Mesendoderm (in vitro differentiated cells): ENCODE measurements at regions not wholly inside any gene's neighbourhood (a gene's known extent, or its start where the extent isn't known, plus 50 kb on each side); places are given as distances from the start of the nearest gene placed in this dataset.

Experiments used
- DNase-seq: peaks from one replicate; pipeline ENCODE4 v3.0.0; 2013
- H2AK5ac ChIP-seq: 2 replicates; pipeline ENCODE4 v1.6.1; 2013; ENCODE audit warnings: low read length, inconsistent platforms
- H2BK120ac ChIP-seq: 2 replicates; pipeline ENCODE4 v1.6.1; 2013; ENCODE audit warnings: low read depth, mild to moderate bottlenecking, low read length, moderate library complexity, mixed read lengths
- H2BK15ac ChIP-seq: replicated peaks from 2 replicates; pipeline ENCODE4 v1.6.1; 2013; ENCODE audit warnings: low read depth, mild to moderate bottlenecking, moderate library complexity
- H2BK5ac ChIP-seq: 2 replicates; pipeline ENCODE4 v1.6.1; 2013; ENCODE audit warnings: low read length, inconsistent platforms
- H3K18ac ChIP-seq: 2 replicates; pipeline ENCODE4 v1.6.1; 2013; ENCODE audit warnings: mild to moderate bottlenecking, low read length, mixed read lengths
- H3K23ac ChIP-seq: one replicate; pipeline ENCODE4 v1.6.1; 2013; ENCODE audit warnings: low read length
- H3K27ac ChIP-seq: 2 replicates; pipeline ENCODE4 v1.5.1; 2013; ENCODE audit warnings: low read depth, mild to moderate bottlenecking, inconsistent platforms, low read length, moderate library complexity
- H3K27me3 ChIP-seq: 2 replicates; pipeline ENCODE4 v1.6.1; 2013; ENCODE audit warnings: low read length, control low read depth, mild to moderate bottlenecking, inconsistent platforms; ENCODE audit not compliant: insufficient read depth, poor library complexity
- H3K36me3 ChIP-seq: 2 replicates; pipeline ENCODE4 v1.6.1; 2013; ENCODE audit warnings: low read length, inconsistent platforms; ENCODE audit not compliant: control insufficient read depth, insufficient read depth
- H3K4ac ChIP-seq: one replicate; pipeline ENCODE4 v1.6.1; 2013; ENCODE audit warnings: low read depth, mild to moderate bottlenecking, low read length, moderate library complexity
- H3K4me1 ChIP-seq: 2 replicates; pipeline ENCODE4 v1.6.1; 2013; ENCODE audit warnings: low read depth, low read length, inconsistent platforms; ENCODE audit not compliant: control insufficient read depth
- H3K4me2 ChIP-seq: 2 replicates; pipeline ENCODE4 v1.6.1; 2013; ENCODE audit warnings: low read length
- H3K4me3 ChIP-seq: 2 replicates; pipeline ENCODE4 v1.5.1; 2013; ENCODE audit warnings: mild to moderate bottlenecking, low read length
- H3K56ac ChIP-seq: one replicate; pipeline ENCODE4 v1.6.1; 2013; ENCODE audit warnings: low read length
- H3K79me1 ChIP-seq: 2 replicates; pipeline ENCODE4 v1.6.1; 2013; ENCODE audit warnings: low read length, inconsistent platforms
- H3K79me2 ChIP-seq: 2 replicates; pipeline ENCODE4 v1.6.1; 2013; ENCODE audit warnings: mild to moderate bottlenecking, low read length; ENCODE audit not compliant: control insufficient read depth, insufficient read depth
- H3K9ac ChIP-seq: 2 replicates; pipeline ENCODE4 v1.6.1; 2013; ENCODE audit warnings: low read length, inconsistent platforms
- H4K5ac ChIP-seq: one replicate; pipeline ENCODE4 v1.6.1; 2013; ENCODE audit warnings: low read length
- H4K8ac ChIP-seq: one replicate; pipeline ENCODE4 v1.6.1; 2013; ENCODE audit warnings: low read depth, mild to moderate bottlenecking, control low read depth, low read length, moderate library complexity
- WGBS: extraction: QIAGEN DNeasy Blood & Tissue Kit; methylation state at CpG from one replicate; pipeline ENCODE4 v1.1.7; 2013; ENCODE audit warnings: low lambda C conversion rate, missing lambda C conversion rate; ENCODE audit not compliant: insufficient coverage; ENCODE audit errors: extremely low coverage; 5-methylcytosine and 5-hydroxymethylcytosine counted together

DNA sequence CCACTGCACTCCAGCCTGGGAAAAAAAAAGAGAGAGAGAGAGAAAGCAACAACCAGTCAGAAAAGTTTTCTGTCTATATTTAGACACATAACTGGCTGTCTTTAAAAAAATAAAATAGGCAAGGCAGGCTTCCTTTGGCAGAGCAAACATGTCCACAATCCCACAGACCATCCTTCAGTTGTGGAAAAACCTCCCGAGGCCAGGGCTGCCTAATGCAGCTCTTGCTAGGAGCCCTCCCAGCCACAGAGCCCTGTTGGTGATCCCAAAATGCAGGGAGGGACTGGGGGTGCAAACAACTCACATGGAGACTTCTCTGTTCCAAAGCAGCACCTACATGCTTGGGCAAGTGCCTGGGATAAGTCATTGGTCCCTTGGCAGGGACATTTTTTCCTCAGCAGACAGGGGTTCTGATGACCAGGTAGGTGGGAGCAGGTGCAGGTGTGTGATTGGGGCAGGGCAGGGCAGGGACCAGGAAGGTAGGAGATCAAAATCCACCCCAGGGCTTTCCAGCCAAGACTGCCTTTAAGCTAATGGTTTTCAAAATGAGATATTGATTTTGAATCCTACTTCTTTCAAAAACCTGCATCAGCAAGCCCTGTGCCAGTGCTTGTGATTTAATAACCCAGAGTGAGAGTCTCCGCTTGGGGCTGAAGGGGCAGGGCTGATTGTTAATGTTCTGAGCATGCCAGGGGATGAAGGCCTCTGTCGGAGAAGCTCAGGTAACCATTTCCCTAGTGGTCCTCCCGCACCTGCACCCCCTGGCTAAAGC lies 178.5 kb downstream of the USP12 start:
- Histone ChIP-seq H3K18ac (no peak overlapping the region), H3K79me1 (no peaks in the 10 kb centered on the region), H3K9ac (no peak overlapping the region), H2AK5ac (no peak overlapping the region), H3K56ac (no peak overlapping the region), H4K8ac (no peak overlapping the region), H3K79me2 (no peaks in the 10 kb centered on the region), H3K36me3 (no peaks in the 10 kb centered on the region), H2BK5ac (no peak overlapping the region), H3K4me1 (no peaks in the 10 kb centered on the region), H2BK15ac (no peak overlapping the region), H2BK120ac (no peak overlapping the region), H3K4me3 (no peak overlapping the region), H3K4me2 (no peak overlapping the region), H3K4ac (no peak overlapping the region), H3K23ac (no peak overlapping the region), H3K27me3 (no peaks in the 10 kb centered on the region), H3K27ac (no peak overlapping the region), H4K5ac (no peak overlapping the region)
- no peak for DNase-seq
- WGBS: no CpG with 5 or more reads among the region's 4 CpGs

DNA sequence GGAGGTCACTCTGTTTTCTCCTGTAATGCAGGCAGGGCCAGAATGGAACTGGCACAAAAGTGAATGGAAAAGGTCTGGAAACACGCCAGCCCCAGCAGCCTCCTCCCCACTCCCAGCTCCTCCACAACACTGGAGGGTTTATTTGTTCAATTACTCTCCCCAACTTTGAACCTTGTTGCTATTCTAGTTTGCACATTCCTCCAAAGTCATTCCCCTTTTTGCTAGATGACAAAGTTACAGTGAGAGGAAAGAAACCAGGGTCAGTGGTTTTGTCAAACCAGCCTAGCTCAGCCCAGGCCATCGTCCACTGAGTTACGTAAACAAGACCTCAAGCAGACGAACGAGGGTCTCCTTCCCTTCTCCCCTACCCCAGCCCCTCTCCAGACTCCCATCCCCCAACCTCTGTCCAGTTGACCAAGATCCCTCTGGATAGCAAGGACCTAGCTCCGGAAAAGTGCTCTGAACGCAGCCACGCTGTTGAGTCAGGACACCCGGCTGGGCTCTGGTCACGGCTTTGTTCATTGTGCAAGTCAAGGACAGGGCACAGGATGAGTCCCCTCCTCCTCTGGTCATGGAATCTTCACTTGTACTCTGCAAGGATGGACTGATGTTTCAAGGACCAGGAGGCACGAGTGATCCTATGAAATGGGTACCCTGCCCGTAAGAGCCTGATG lies 180.0 kb downstream of the USP12 start:
- Histone ChIP-seq H3K4ac (no peak overlapping the region), H3K4me3 (no peak overlapping the region), H3K4me2 (no peak overlapping the region), H3K27ac (no peak overlapping the region), H3K18ac (no peak overlapping the region), H3K56ac (no peak overlapping the region), H2BK120ac (no peak overlapping the region), H4K8ac (no peak overlapping the region), H3K79me1 (no peaks in the 10 kb centered on the region), H3K79me2 (no peaks in the 10 kb centered on the region), H3K23ac (no peak overlapping the region), H4K5ac (no peak overlapping the region), H3K9ac (no peak overlapping the region), H2AK5ac (no peak overlapping the region), H2BK5ac (no peak overlapping the region), H3K4me1 (no peaks in the 10 kb centered on the region), H2BK15ac (no peak overlapping the region), H3K27me3 (no peaks in the 10 kb centered on the region), H3K36me3 (no peaks in the 10 kb centered on the region)
- WGBS: no CpG with 5 or more reads among the region's 12 CpGs
- no peak for DNase-seq

DNA sequence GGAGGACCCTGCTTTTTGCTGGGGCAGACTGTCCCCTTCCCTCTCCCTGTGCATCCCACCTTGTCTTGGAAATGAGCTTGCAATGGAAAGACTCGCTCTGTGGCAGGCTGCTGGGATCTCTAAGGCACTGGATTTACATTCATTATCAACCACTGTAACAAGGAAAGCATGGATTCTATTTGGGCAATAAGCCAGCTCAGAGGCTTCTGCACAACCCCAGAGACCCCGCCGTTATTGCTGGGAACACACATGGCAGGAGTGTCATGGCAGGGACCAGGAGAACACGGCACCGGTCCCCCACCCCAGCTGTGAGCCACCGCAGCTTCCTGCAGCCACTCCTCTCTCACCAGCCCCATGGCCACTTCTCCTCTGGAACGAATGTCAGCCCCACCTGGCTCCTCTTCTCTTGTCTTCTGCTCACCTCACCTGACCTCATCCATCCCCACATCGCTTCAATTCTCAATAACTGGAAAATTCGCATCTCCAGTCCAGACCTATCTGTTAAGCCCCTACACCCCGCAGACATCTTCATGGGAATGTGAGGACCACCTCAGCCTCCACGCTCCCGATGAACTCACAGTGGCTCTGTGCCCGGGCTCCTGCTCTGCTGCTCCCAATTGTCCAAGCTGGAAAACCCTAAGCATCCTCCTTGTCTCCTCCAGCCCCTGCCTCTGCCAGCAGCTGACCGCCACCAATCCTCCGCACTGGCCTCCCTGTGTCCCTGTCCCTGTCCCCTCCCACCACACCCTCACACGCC lies 181.5 kb downstream of the USP12 start:
- H2BK5ac ChIP-seq: no peak overlapping the region
- H3K4me1 ChIP-seq: no peaks in the 10 kb centered on the region
- H3K23ac ChIP-seq: no peak overlapping the region
- no peak overlapping the region for H2BK15ac ChIP-seq
- H4K5ac ChIP-seq: no peak overlapping the region
- H4K8ac ChIP-seq: no peak overlapping the region
- no peak overlapping the region for H2BK120ac ChIP-seq
- no peaks in the 10 kb centered on the region for H3K36me3 ChIP-seq
- DNase-seq: no peak
- no peak overlapping the region for H3K4ac ChIP-seq
- H2AK5ac ChIP-seq: no peak overlapping the region
- WGBS: no CpG with 5 or more reads among the region's 16 CpGs
- no peak overlapping the region for H3K4me2 ChIP-seq
- H3K27ac ChIP-seq: no peak overlapping the region
- H3K79me2 ChIP-seq: no peaks in the 10 kb centered on the region
- no peak overlapping the region for H3K18ac ChIP-seq
- no peak overlapping the region for H3K56ac ChIP-seq
- no peak overlapping the region for H3K9ac ChIP-seq
- H3K27me3 ChIP-seq: no peaks in the 10 kb centered on the region
- no peak overlapping the region for H3K4me3 ChIP-seq
- H3K79me1 ChIP-seq: no peaks in the 10 kb centered on the region

DNA sequence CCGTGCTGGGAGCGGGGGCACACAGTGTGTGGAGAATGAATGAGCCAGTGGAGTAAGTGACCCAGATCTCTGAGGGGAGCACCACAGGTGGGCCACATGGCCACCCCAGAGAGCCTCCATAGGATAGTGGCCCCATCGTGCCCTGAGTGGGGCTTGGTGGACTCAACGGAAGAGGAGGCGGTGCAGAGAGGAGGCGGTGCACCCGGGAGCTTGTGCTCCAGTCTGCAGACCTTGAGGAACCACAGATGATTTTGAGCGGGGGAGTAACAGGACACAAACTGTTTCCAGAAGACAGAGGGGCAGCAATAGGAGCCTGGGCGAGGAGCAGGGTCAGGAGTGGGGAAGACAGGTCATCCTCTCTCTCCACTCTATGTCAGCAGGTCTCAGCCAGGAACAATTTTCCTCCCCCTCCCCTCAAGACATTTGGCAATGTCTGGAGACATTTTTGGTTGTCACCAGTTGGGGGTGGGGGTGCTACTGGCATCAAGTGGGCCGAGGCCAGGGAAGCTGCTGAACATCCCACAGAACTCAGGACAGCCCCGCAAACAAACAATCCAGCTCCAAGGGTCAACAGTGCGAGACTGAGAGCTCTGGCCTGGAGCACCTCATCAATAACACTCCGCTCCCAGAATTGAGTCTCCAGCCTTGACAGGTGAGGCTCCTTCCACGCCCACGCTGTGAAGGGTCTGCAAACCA lies 182.2 kb downstream of the USP12 start:
- H3K36me3 ChIP-seq: no peaks in the 10 kb centered on the region

DNA sequence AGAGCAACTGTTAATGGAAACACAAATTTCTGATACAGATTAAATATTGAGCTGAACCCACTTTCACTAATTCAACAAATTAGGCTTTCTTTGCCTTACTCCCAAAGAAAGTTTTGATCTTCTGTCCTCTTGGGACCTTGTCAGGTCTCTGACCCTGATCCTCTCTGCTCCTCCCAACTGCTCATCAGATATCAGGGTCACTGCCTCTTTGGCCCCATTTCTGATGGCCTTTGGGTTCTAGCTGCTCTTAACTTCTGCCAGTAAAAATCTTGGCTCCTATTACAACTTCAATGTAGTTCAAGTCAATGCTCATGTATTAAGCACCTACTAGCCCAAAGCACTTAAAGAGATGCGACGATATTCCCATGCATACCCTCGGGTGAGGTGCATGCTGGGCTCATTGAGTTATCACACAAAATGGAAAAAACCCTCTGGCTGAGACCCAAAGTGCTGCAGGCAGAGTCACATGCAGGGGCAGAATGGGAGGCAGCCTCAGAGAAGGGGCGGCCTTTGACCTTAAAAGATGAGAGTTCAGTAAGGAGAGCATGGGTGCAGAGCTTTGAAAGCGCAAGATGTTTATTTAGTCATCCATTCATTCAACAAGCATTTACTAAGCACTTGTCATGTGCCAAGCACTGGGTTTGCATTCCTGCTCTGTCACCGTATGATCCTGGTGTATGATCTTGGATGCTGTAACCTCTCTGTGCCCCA lies 183.4 kb downstream of the USP12 start:
- no peaks in the 10 kb centered on the region for H3K36me3 ChIP-seq
- H4K5ac ChIP-seq: no peak overlapping the region
- no peak overlapping the region for H3K4ac ChIP-seq
- no peak overlapping the region for H3K18ac ChIP-seq
- no peak overlapping the region for H2BK120ac ChIP-seq
- DNase-seq: no peak
- H2BK15ac ChIP-seq: no peak overlapping the region
- no peak overlapping the region for H4K8ac ChIP-seq
- no peak overlapping the region for H2AK5ac ChIP-seq
- no peak overlapping the region for H3K4me3 ChIP-seq
- no peak overlapping the region for H3K56ac ChIP-seq
- H3K27ac ChIP-seq: no peak overlapping the region
- no peaks in the 10 kb centered on the region for H3K79me2 ChIP-seq
- no peak overlapping the region for H3K4me2 ChIP-seq
- H3K4me1 ChIP-seq: no peaks in the 10 kb centered on the region
- no peak overlapping the region for H2BK5ac ChIP-seq
- no peak overlapping the region for H3K23ac ChIP-seq
- H3K27me3 ChIP-seq: no peaks in the 10 kb centered on the region
- no CpG with 5 or more reads among the region's 6 CpGs for WGBS
- H3K9ac ChIP-seq: no peak overlapping the region
- H3K79me1 ChIP-seq: no peaks in the 10 kb centered on the region

More for the DNA sequence above, 182.2 kb downstream of the USP12 start:
- no peak overlapping the region for H3K23ac ChIP-seq
- no peak overlapping the region for H3K4ac ChIP-seq
- H3K27ac ChIP-seq: no peak overlapping the region
- WGBS: no CpG with 5 or more reads among the region's 15 CpGs
- H3K79me1 ChIP-seq: no peaks in the 10 kb centered on the region
- H4K8ac ChIP-seq: no peak overlapping the region
- no peak overlapping the region for H4K5ac ChIP-seq
- H2AK5ac ChIP-seq: no peak overlapping the region
- H3K56ac ChIP-seq: no peak overlapping the region
- H3K18ac ChIP-seq: no peak overlapping the region
- no peak overlapping the region for H3K4me3 ChIP-seq
- H3K27me3 ChIP-seq: no peaks in the 10 kb centered on the region
- H3K4me1 ChIP-seq: no peaks in the 10 kb centered on the region
- H2BK5ac ChIP-seq: no peak overlapping the region
- H3K4me2 ChIP-seq: no peak overlapping the region
- H2BK120ac ChIP-seq: no peak overlapping the region
- H2BK15ac ChIP-seq: no peak overlapping the region
- H3K79me2 ChIP-seq: no peaks in the 10 kb centered on the region
- H3K9ac ChIP-seq: no peak overlapping the region
- DNase-seq: no peak
